ENCODE measurements at regions not wholly inside any gene's neighbourhood (a gene's known extent, or its start where the extent isn't known, plus 50 kb on each side); places are given as distances from the start of the nearest gene placed in this dataset.

DNA sequence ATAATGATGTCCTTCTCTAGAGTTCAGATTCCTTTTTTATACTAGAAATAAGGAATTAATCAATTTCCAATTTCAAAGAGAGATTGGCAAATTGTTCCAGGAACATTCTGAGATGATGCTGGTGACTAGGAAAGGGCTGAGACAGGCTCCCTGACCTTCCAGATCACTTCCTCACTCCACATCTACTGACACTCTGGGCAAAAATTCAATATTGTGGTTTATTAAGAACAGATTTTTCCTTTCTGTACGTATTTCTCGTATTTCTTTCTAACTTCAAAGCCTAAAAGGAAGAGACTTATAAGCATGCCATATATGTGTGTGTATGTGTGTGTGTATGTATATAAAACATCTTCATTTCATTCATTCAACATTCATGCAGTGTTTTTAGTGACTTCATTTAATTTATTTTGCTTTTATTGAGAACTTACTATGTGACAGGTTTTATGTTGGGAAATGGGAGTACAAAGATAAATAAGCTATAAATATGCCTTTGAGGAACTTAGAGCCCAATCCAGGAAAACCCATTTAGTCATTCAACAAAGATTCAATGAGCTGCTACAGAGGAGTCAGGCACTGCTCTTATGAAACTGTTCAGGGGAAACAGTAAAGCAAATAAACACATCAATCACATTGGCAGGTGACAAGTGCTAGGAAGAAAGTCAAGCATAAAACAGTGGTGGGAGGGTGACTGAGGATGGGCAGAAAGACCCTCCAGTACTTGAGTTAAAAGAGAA is 137.9 kb downstream of the RDH14 start:
- no peak for TF ChIP-seq POLR2A (IDR thresholded peaks at IDR 0.05)
- TF ChIP-seq, protein P1, sequence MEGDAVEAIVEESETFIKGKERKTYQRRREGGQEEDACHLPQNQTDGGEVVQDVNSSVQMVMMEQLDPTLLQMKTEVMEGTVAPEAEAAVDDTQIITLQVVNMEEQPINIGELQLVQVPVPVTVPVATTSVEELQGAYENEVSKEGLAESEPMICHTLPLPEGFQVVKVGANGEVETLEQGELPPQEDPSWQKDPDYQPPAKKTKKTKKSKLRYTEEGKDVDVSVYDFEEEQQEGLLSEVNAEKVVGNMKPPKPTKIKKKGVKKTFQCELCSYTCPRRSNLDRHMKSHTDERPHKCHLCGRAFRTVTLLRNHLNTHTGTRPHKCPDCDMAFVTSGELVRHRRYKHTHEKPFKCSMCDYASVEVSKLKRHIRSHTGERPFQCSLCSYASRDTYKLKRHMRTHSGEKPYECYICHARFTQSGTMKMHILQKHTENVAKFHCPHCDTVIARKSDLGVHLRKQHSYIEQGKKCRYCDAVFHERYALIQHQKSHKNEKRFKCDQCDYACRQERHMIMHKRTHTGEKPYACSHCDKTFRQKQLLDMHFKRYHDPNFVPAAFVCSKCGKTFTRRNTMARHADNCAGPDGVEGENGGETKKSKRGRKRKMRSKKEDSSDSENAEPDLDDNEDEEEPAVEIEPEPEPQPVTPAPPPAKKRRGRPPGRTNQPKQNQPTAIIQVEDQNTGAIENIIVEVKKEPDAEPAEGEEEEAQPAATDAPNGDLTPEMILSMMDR (IDR thresholded peaks at IDR 0.05): no peak

All from ovary (tissue), 3 donors.